ENCODE measurements at regions not wholly inside any gene's neighbourhood (a gene's known extent, or its start where the extent isn't known, plus 50 kb on each side); places are given as distances from the start of the nearest gene placed in this dataset.

DNA sequence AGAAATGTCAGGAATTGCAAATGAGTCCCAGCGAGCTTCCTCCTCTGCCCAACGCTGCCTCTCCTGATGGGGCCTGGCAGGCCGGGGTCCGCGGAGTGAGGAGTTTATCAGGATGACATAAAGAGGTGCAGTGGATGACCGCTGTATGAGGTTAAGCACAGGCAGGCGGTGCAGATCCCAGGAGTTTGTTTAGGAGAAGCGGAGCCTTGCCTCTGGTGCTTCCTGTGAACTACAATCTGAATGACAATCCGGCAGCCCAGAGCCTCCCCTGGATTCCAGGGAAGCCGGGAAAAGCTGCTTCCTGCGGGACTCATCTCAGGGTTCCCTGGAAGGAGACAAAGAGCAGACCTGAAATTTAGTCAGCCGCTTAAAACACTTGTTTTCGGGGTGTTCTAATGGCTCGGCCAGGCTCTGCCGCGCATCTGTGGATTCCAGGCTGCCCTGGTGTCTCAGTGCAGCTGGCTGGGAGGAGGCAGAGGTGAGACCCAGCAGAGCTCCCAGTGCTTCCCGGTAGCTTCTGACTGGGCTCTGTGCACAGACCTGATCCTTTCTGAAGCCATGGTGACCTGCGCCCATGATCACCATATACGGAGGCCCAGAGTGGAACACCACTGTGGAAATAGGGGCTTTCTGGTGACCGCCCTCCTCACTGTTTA, 69.8 kb upstream of the IRX4 start:
- no peak for TF ChIP-seq CTCF (IDR thresholded peaks at IDR 0.05; ENCODE audit: control extremely low read depth, extremely low read depth, low read depth, missing control alignments)
- DNase-seq (ENCODE audit: extremely low spot score): no peak
- POLR2A ChIA-PET: no interaction called here
- CTCF ChIA-PET: no interaction called here

GRCh38 chr5:1952021-1952420, 69.3 kb upstream of the IRX4 start:
- ChIA-PET CTCF (no interaction called here), POLR2A (no interaction called here)
- no peak for DNase-seq (ENCODE audit: extremely low spot score)
- TF ChIP-seq CTCF (IDR thresholded peaks at IDR 0.05; ENCODE audit: control extremely low read depth, extremely low read depth, low read depth, missing control alignments): no peak

- ChIA-PET CTCF (no interaction called here), POLR2A (no interaction called here)
- no peak for TF ChIP-seq CTCF (IDR thresholded peaks at IDR 0.05; ENCODE audit: control extremely low read depth, extremely low read depth, low read depth, missing control alignments)
- DNase-seq (ENCODE audit: extremely low spot score): no peak
Measured at GRCh38 chr5:1951165-1951816, 68.6 kb upstream of the IRX4 start.

DNA sequence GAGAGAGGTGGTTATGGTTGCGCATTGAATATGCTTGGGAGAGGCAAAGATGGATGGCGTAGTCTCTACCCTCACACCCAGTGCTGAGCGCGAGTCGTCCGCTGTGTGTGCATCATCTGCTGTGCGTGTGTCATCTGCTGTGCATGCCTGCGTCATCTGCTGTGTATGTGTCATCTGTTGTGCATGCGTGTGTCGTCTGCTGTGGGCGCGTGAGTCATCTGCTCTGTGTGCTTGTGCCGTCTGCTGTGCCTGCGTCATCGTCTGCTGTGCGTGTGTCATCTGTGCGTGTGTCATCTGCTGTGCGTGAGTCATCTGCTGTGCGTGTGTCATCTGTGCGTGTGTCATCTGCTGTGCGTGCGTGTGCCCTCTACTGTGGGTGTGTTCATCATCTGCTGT, 68.0 kb upstream of the IRX4 start:
- DNase-seq (ENCODE audit: extremely low spot score): no peak
- no peak for TF ChIP-seq CTCF (IDR thresholded peaks at IDR 0.05; ENCODE audit: control extremely low read depth, extremely low read depth, low read depth, missing control alignments)
- POLR2A ChIA-PET: no interaction called here
- CTCF ChIA-PET: no interaction called here

DNA sequence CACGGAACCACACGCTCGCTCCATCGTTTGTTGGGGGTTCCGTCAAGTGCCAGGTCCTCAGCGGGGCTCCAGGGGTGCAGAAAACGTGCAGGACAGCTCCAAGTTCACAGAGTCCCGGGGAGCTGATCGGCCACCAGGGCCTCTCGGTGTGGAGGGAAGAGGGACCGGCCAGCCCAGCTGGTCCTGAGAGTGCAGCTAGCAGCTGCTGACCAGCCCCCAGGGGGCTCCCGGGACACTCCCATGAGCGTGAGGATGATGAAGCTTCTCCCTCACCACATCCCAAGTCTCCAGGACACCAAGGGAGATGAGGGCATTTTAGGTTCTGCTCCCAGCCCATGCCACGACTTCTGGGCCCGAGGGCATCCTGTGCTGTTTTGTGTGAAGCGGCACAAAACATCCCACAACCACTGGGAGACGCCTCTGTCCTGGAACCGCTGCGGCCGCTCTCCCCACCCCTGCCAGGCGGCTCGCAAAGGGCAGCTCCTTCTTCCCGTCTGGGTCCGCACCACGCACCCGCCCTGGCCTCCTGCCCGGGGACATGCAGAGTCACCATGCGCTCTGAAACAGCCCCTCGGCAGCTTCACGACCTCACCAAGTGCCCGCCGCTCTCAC, 67.5 kb upstream of the IRX4 start:
- ChIA-PET POLR2A (no interaction called here), CTCF (no interaction called here)
- DNase-seq (ENCODE audit: extremely low spot score): no peak
- TF ChIP-seq CTCF (IDR thresholded peaks at IDR 0.05; ENCODE audit: control extremely low read depth, extremely low read depth, low read depth, missing control alignments): no peak

DNA sequence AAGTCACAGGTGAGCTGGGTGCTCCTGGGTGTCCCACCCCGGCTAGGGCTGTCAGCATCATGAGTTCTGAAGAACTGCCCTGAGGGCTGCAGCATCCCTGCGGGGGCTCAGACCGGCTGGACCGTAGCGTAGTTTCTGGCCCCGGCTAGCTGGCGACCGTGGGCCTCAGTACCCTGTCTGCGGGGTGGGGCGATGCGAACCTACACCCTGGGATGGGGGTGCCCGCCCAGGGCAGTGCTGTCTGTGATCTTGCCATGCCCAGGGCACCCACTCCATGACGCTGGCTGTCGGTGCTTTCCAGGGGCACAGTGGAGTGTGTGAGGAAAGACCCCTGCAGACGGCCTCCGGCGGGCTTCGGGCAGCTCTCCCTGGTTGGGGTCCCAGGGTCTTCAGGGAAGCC, 66.5 kb upstream of the IRX4 start:
- ChIA-PET POLR2A (no interaction called here), CTCF (no interaction called here)
- no peak for TF ChIP-seq CTCF (IDR thresholded peaks at IDR 0.05; ENCODE audit: control extremely low read depth, extremely low read depth, low read depth, missing control alignments)
- DNase-seq (ENCODE audit: extremely low spot score): no peak
